Esophagus muscularis mucosa (tissue), 4 donors: ENCODE measurements at regions not wholly inside any gene's neighbourhood (a gene's known extent, or its start where the extent isn't known, plus 50 kb on each side); places are given as distances from the start of the nearest gene placed in this dataset.

ENCODE experiments used
- DNase-seq: peaks from one replicate; pipeline ENCODE4 v3.0.0-alpha.2; 2017; ENCODE audit errors: extremely low spot score
- H3K27ac ChIP-seq, 4 donors: fragments of 200-600 bp; sonication (generic); replicated peaks in 1 of 4; 1 replicate in 3 of 4; 2 replicates in 1 of 4; pipeline ENCODE4 v1.5.1; 2016 to 2019; ENCODE audit warnings: mild to moderate bottlenecking in 1 of 4
- H3K27me3 ChIP-seq, 4 donors: fragments of 200-600 bp; sonication (generic); one replicate each; pipeline versions ENCODE4 v1.5.1 to v1.6.0; 2016 to 2019
- H3K36me3 ChIP-seq, 4 donors: fragments of 200-600 bp; sonication (generic); one replicate each; pipeline ENCODE4 v1.5.1; 2016 to 2019
- H3K4me1 ChIP-seq, 4 donors: fragments of 200-600 bp; sonication (generic); one replicate each; pipeline ENCODE4 v1.5.1; 2016 to 2019
- H3K4me3 ChIP-seq, 4 donors: fragments of 200-600 bp; sonication (generic); 1 replicate in 2 of 4; 2 replicates in 2 of 4; pipeline ENCODE4 v1.5.1; 2016 to 2019; ENCODE audit warnings: mild to moderate bottlenecking in 4 of 4, moderate library complexity in 1 of 4
- H3K9me3 ChIP-seq, 4 donors: fragments of 200-600 bp; sonication (generic); 1 replicate in 3 of 4; 2 replicates in 1 of 4; pipeline ENCODE4 v1.5.1; 2016 to 2019
- EP300 ChIP-seq: sonication (generic); formaldehyde crosslinking; IDR thresholded peaks from one replicate; pipeline ENCODE4 v1.6.1; 2017; ENCODE audit warnings: antibody characterized with exemption
- POLR2A ChIP-seq: fragments of 450-650 bp; IDR thresholded peaks from one replicate; pipeline ENCODE4 v1.6.1; 2017; ENCODE audit warnings: antibody characterized with exemption, moderate library complexity, mild to moderate bottlenecking, low read depth
- POLR2AphosphoS5 ChIP-seq, 2 donors: sonication (generic); formaldehyde crosslinking; IDR thresholded peaks; one replicate each; pipeline ENCODE4 v1.6.1; 2017; ENCODE audit warnings: antibody characterized with exemption in 2 of 2
- WGBS: methylation state at CpG from one replicate; pipeline ENCODE4 v1.1.5; 2018; 5-methylcytosine and 5-hydroxymethylcytosine counted together
- intact Hi-C: fragments of 100-400 bp; cut with DNase I; formaldehyde crosslinking; loops from one replicate; pipeline ENCODE4 v1.15.1; 2023
- TF ChIP-seq, protein P1 (sequence below), 3 experiments: fragments of 200-600 bp in 2 of 3; fragments of 450-650 bp in 1 of 3; sonication (generic) in 2 of 3; IDR thresholded peaks; one replicate each; pipeline ENCODE4 v1.5.1; 2017 to 2019; ENCODE audit warnings: antibody characterized with exemption in 3 of 3, mild to moderate bottlenecking in 2 of 3, moderate library complexity in 1 of 3

GRCh38 chrX:39930786-39931528 lies 166.8 kb downstream of the BCOR start:
- peaks cover 0 to 7% (median 2%) of the 10 kb centered on the region in 4 donors for H3K4me1 ChIP-seq
- no peak overlapping the region for H3K27ac ChIP-seq
- TF ChIP-seq POLR2A (no peak), POLR2AphosphoS5 (IDR thresholded peaks at IDR 0.05) (no peak), EP300 (no peak)
- TF ChIP-seq, protein P1, sequence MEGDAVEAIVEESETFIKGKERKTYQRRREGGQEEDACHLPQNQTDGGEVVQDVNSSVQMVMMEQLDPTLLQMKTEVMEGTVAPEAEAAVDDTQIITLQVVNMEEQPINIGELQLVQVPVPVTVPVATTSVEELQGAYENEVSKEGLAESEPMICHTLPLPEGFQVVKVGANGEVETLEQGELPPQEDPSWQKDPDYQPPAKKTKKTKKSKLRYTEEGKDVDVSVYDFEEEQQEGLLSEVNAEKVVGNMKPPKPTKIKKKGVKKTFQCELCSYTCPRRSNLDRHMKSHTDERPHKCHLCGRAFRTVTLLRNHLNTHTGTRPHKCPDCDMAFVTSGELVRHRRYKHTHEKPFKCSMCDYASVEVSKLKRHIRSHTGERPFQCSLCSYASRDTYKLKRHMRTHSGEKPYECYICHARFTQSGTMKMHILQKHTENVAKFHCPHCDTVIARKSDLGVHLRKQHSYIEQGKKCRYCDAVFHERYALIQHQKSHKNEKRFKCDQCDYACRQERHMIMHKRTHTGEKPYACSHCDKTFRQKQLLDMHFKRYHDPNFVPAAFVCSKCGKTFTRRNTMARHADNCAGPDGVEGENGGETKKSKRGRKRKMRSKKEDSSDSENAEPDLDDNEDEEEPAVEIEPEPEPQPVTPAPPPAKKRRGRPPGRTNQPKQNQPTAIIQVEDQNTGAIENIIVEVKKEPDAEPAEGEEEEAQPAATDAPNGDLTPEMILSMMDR (IDR thresholded peaks at IDR 0.05) = no peak
- H3K4me3 ChIP-seq = no peak overlapping the region
- H3K27me3 ChIP-seq = no peaks in the 10 kb centered on the region
- 63% methylated on average over 13 of the region's 14 CpGs for WGBS
- no peaks in the 10 kb centered on the region for H3K9me3 ChIP-seq
- intact Hi-C loops = no loop called here
- no peak for DNase-seq
- H3K36me3 ChIP-seq = no peaks in the 10 kb centered on the region

- intact Hi-C loops = no loop called here
- peaks cover 0 to 7% (median 2%) of the 10 kb centered on the region in 4 donors for H3K4me1 ChIP-seq
- no peak overlapping the region for H3K4me3 ChIP-seq
- WGBS = 76% methylated on average over 3 of the region's 3 CpGs
- no peaks in the 10 kb centered on the region for H3K36me3 ChIP-seq
- TF ChIP-seq EP300 (no peak), POLR2A (no peak), POLR2AphosphoS5 (IDR thresholded peaks at IDR 0.05) (no peak)
- TF ChIP-seq, protein P1 (IDR thresholded peaks at IDR 0.05) = no peak
- H3K9me3 ChIP-seq = no peaks in the 10 kb centered on the region
- DNase-seq = no peak
- H3K27ac ChIP-seq = no peak overlapping the region
- no peaks in the 10 kb centered on the region for H3K27me3 ChIP-seq
These were observed 166.1 kb downstream of the BCOR start for GRCh38 chrX:39931529-39932282.

GRCh38 chrX:39935411-39936064 lies 162.2 kb downstream of the BCOR start:
- WGBS = 88% methylated on average over 8 of the region's 22 CpGs
- intact Hi-C loops = no loop called here
- TF ChIP-seq POLR2AphosphoS5 (IDR thresholded peaks at IDR 0.05) (no peak), EP300 (no peak), POLR2A (no peak)
- TF ChIP-seq, protein P1 (IDR thresholded peaks at IDR 0.05) = no peak
- H3K4me1 ChIP-seq = peaks cover 0 to 4% (median 0%) of the 10 kb centered on the region in 4 donors
- no peaks in the 10 kb centered on the region for H3K9me3 ChIP-seq
- no peaks in the 10 kb centered on the region for H3K27me3 ChIP-seq
- no peak for DNase-seq
- no peak overlapping the region for H3K4me3 ChIP-seq
- no peaks in the 10 kb centered on the region for H3K36me3 ChIP-seq
- no peak overlapping the region for H3K27ac ChIP-seq

DNA sequence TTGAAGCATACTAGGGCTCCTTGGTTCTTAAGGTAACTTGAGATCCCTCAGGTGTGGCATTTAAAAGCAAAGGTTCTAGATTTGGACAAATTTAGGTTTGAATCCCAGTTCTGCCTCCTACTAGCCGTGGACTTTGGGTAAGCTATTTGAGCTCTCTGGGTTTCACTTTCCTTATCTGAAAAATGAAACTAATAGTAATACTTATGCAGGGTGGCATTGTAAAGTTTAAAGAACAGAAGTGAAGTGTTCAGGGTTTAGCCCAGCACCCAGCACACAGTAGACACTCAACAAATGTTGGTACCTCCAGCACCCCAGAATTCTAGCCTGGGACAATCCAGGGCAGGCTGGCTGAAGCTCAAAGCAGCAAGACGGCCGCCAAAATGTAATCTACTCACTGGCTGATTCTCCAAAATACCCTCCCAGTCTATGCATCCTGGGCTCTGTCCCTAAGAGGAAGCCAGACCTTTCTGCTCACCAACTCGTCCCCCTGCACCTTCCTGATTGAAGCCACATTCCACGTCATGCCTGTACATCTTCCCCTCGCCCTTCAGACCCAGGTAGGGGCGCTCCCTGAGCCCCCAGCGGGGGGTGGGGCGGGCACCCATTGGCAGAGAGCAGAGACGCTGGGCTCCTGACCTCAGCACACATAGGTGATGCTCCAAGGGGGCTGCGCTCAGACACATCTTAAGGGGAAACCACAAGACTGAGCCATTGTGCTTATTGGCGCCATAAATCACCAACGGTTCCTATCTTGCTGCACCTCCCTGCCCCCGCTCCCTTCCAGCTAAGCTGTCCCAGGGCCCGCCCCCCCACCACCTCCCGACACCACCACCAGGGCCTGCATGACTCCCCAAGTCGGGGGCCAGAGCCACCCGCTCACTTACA lies 160.6 kb downstream of the BCOR start:
- WGBS = 82% methylated on average over 18 of the region's 18 CpGs
- intact Hi-C loops = no loop called here

More for the DNA sequence above, 160.6 kb downstream of the BCOR start:
- DNase-seq = no peak
- Histone ChIP-seq H3K4me1 (no peaks in the 10 kb centered on the region), H3K27ac (no peak overlapping the region), H3K9me3 (no peaks in the 10 kb centered on the region), H3K36me3 (no peaks in the 10 kb centered on the region), H3K27me3 (no peaks in the 10 kb centered on the region), H3K4me3 (no peak overlapping the region)
- no peak for TF ChIP-seq EP300
- no peak for TF ChIP-seq POLR2A
- TF ChIP-seq, protein P1 (IDR thresholded peaks at IDR 0.05) = no peak
- TF ChIP-seq POLR2AphosphoS5 (IDR thresholded peaks at IDR 0.05) = no peak
